Stimulated activated CD8-positive, alpha-beta memory T cell treated with anti-CD3 and anti-CD28 coated beads, Interleukin-12 subunit alpha, Interleukin-12 subunit beta, amount 100 ng/mL, for 24 hours (primary cell): ENCODE measurements at regions not wholly inside any gene's neighbourhood (a gene's known extent, or its start where the extent isn't known, plus 50 kb on each side); places are given as distances from the start of the nearest gene placed in this dataset.

Experiments
- DNase-seq: peaks from one replicate; pipeline ENCODE4 v3.0.0-alpha.2; 2020; ENCODE audit errors: extremely low read depth

GRCh38 chr6:137758661-137759060 lies 108.4 kb upstream of the TNFAIP3 start:
- no peak for DNase-seq

GRCh38 chr6:137759624-137760023 lies 107.4 kb upstream of the TNFAIP3 start:
- no peak for DNase-seq

- no peak for DNase-seq
These were observed 106.0 kb upstream of the TNFAIP3 start for GRCh38 chr6:137761072-137761471.

GRCh38 chr6:137761487-137761886 lies 105.6 kb upstream of the TNFAIP3 start:
- DNase-seq, result no peak

GRCh38 chr6:137762168-137763090 lies 104.6 kb upstream of the TNFAIP3 start:
- DNase-seq, result no peak

GRCh38 chr6:137763436-137763835 lies 103.6 kb upstream of the TNFAIP3 start:
- DNase-seq, result no peak

- no peak for DNase-seq
These were observed 103.2 kb upstream of the TNFAIP3 start for GRCh38 chr6:137763886-137764285.

GRCh38 chr6:137764464-137764863 lies 102.6 kb upstream of the TNFAIP3 start:
- DNase-seq, result no peak

- no peak for DNase-seq
These were observed 102.0 kb upstream of the TNFAIP3 start for GRCh38 chr6:137765059-137765458.

GRCh38 chr6:137766596-137767370 lies 100.3 kb upstream of the TNFAIP3 start:
- DNase-seq, result no peak

GRCh38 chr6:137767465-137767864 lies 99.6 kb upstream of the TNFAIP3 start:
- no peak for DNase-seq

GRCh38 chr6:137767911-137768690 lies 99.0 kb upstream of the TNFAIP3 start:
- DNase-seq, result no peak

GRCh38 chr6:137768935-137769334 lies 98.1 kb upstream of the TNFAIP3 start:
- no peak for DNase-seq

GRCh38 chr6:137769797-137770362 lies 97.2 kb upstream of the TNFAIP3 start:
- DNase-seq, result no peak

GRCh38 chr6:137772541-137773250 lies 94.4 kb upstream of the TNFAIP3 start:
- no peak for DNase-seq

GRCh38 chr6:137775227-137775626 lies 91.8 kb upstream of the TNFAIP3 start:
- no peak for DNase-seq

- no peak for DNase-seq
These were observed 91.3 kb upstream of the TNFAIP3 start for GRCh38 chr6:137775720-137776119.

- no peak for DNase-seq
These were observed 90.8 kb upstream of the TNFAIP3 start for GRCh38 chr6:137776256-137776655.

- no peak for DNase-seq
These were observed 90.0 kb upstream of the TNFAIP3 start for GRCh38 chr6:137776786-137777686.

GRCh38 chr6:137777687-137778075 lies 89.4 kb upstream of the TNFAIP3 start:
- DNase-seq, result no peak
